Astrocyte (in vitro differentiated cells and primary cell): ENCODE measurements at regions not wholly inside any gene's neighbourhood (a gene's known extent, or its start where the extent isn't known, plus 50 kb on each side); places are given as distances from the start of the nearest gene placed in this dataset.

ENCODE experiments used
- DNase-seq: peaks from one replicate; pipeline ENCODE4 v3.0.0-alpha.2; 2010; ENCODE audit warnings: low read depth
- FAIRE-seq: peaks from 2 replicates; lab custom pipeline; 2011; peaks lifted over from hg19 to GRCh38; lab: Jason Lieb, UNC
- H2AFZ ChIP-seq: 2 replicates; pipeline ENCODE4 v1.6.0; 2012; ENCODE audit warnings: low read depth, low read length, inconsistent platforms
- H3K27ac ChIP-seq: 2 replicates; pipeline ENCODE4 v1.5.1; 2011; ENCODE audit warnings: low read depth, low read length, inconsistent platforms
- H3K27me3 ChIP-seq: 2 replicates; pipeline ENCODE4 v1.6.0; 2011; ENCODE audit warnings: low read length, inconsistent platforms; ENCODE audit not compliant: insufficient read depth
- H3K36me3 ChIP-seq: 2 replicates; pipeline ENCODE4 v1.5.1; 2011; ENCODE audit warnings: low read length, inconsistent platforms; ENCODE audit not compliant: insufficient read depth
- H3K4me1 ChIP-seq: 2 replicates; pipeline ENCODE4 v1.5.1; 2011; ENCODE audit warnings: low read length, inconsistent platforms; ENCODE audit not compliant: insufficient read depth
- H3K4me2 ChIP-seq: 2 replicates; pipeline ENCODE4 v1.6.0; 2012; ENCODE audit warnings: low read length, inconsistent platforms
- H3K4me3 ChIP-seq: 2 replicates; pipeline ENCODE4 v1.5.1; 2011; ENCODE audit warnings: low read depth, mild to moderate bottlenecking, low read length, inconsistent platforms; ENCODE audit not compliant: insufficient read depth
- H3K79me2 ChIP-seq: 2 replicates; pipeline ENCODE4 v1.6.0; 2012; ENCODE audit warnings: mild to moderate bottlenecking, low read length, inconsistent platforms; ENCODE audit not compliant: insufficient read depth
- H3K9ac ChIP-seq: 2 replicates; pipeline ENCODE4 v1.6.0; 2012; ENCODE audit warnings: mild to moderate bottlenecking, low read length, inconsistent platforms
- H3K9me3 ChIP-seq: 2 replicates; pipeline ENCODE4 v1.5.1; 2012; ENCODE audit warnings: low read depth, mild to moderate bottlenecking, low read length, inconsistent platforms; ENCODE audit not compliant: insufficient read depth
- H4K20me1 ChIP-seq: 2 replicates; pipeline ENCODE4 v1.6.0; 2012; ENCODE audit warnings: low read length, inconsistent platforms; ENCODE audit not compliant: insufficient read depth
- H3K27ac Mint-ChIP-seq: one replicate; pipeline ENCODE4 v1.8.0; 2021; ENCODE audit warnings: mild to moderate bottlenecking, mixed read lengths; ENCODE audit not compliant: unreplicated experiment
- H3K27me3 Mint-ChIP-seq: one replicate; pipeline ENCODE4 v1.8.0; 2021; ENCODE audit warnings: low read depth, mixed read lengths; ENCODE audit not compliant: unreplicated experiment
- H3K36me3 Mint-ChIP-seq: one replicate; pipeline ENCODE4 v1.8.0; 2021; ENCODE audit warnings: low read depth, mixed read lengths; ENCODE audit not compliant: unreplicated experiment
- H3K4me1 Mint-ChIP-seq: one replicate; pipeline ENCODE4 v1.8.0; 2021; ENCODE audit warnings: low read depth, mixed read lengths; ENCODE audit not compliant: unreplicated experiment
- H3K4me3 Mint-ChIP-seq: one replicate; pipeline ENCODE4 v1.8.0; 2021; ENCODE audit warnings: mild to moderate bottlenecking, moderate library complexity, mixed read lengths; ENCODE audit not compliant: unreplicated experiment
- H3K9me3 Mint-ChIP-seq: one replicate; pipeline ENCODE4 v1.8.0; 2021; ENCODE audit warnings: mild to moderate bottlenecking, mixed read lengths; ENCODE audit not compliant: unreplicated experiment
- EZH2 ChIP-seq: IDR thresholded peaks from 2 replicates; pipeline ENCODE4 v1.6.1; 2012; ENCODE audit warnings: mild to moderate bottlenecking, low read length, inconsistent platforms; ENCODE audit not compliant: insufficient read depth
- TF ChIP-seq, protein P1 (sequence below): IDR thresholded peaks from 2 replicates; pipeline ENCODE4 v1.5.1; 2011; ENCODE audit warnings: low read depth, mild to moderate bottlenecking, inconsistent platforms, low read length, moderate library complexity; ENCODE audit not compliant: insufficient read depth

GRCh38 chr1:245079021-245079609 is 75.7 kb upstream of the KIF26B start:
- Histone ChIP-seq H3K36me3 (no peaks in the 10 kb centered on the region), H4K20me1 (no peaks in the 10 kb centered on the region), H2AFZ (no peak overlapping the region), H3K4me1 (peaks cover 5% of the 10 kb centered on the region), H3K9me3 (no peaks in the 10 kb centered on the region), H3K9ac (no peak overlapping the region), H3K4me3 (no peak overlapping the region), H3K27me3 (no peaks in the 10 kb centered on the region), H3K79me2 (no peaks in the 10 kb centered on the region), H3K4me2 (no peak overlapping the region), H3K27ac (no peak overlapping the region)
- no peaks in the 10 kb centered on the region for H3K27me3 Mint-ChIP-seq
- FAIRE-seq (peak; percentile 20), DNase-seq (peak; percentile 43)
- H3K4me1 Mint-ChIP-seq = peaks cover 5% of the 10 kb centered on the region
- TF ChIP-seq, protein P1, sequence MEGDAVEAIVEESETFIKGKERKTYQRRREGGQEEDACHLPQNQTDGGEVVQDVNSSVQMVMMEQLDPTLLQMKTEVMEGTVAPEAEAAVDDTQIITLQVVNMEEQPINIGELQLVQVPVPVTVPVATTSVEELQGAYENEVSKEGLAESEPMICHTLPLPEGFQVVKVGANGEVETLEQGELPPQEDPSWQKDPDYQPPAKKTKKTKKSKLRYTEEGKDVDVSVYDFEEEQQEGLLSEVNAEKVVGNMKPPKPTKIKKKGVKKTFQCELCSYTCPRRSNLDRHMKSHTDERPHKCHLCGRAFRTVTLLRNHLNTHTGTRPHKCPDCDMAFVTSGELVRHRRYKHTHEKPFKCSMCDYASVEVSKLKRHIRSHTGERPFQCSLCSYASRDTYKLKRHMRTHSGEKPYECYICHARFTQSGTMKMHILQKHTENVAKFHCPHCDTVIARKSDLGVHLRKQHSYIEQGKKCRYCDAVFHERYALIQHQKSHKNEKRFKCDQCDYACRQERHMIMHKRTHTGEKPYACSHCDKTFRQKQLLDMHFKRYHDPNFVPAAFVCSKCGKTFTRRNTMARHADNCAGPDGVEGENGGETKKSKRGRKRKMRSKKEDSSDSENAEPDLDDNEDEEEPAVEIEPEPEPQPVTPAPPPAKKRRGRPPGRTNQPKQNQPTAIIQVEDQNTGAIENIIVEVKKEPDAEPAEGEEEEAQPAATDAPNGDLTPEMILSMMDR = peak; percentile 81
- no peak for TF ChIP-seq EZH2
- no peaks in the 10 kb centered on the region for H3K9me3 Mint-ChIP-seq
- no peak overlapping the region for H3K27ac Mint-ChIP-seq
- no peaks in the 10 kb centered on the region for H3K36me3 Mint-ChIP-seq
- H3K4me3 Mint-ChIP-seq = no peak overlapping the region

DNA sequence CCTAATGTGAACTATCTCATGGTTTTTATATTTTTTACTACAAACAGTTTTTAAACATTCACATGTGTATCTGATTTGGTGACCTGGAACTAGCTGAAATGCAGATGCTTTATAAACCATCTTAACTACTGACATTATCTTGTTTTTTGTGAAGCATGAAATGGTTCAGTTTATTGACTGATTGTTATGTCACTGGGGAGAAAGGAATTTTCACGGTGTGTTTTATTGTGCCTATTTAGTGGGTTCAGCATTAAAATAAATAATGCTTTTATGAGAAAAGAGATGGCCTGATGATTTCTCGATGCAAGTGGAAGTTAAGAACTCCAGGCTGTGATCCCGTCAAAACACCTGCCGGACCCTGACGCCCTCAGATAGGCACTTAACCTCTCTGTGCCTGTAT is 79.9 kb upstream of the KIF26B start:
- Histone ChIP-seq H3K9me3 (no peaks in the 10 kb centered on the region), H2AFZ (no peak overlapping the region), H3K4me2 (no peak overlapping the region), H3K79me2 (no peaks in the 10 kb centered on the region), H3K4me3 (no peak overlapping the region), H3K27ac (no peak overlapping the region), H3K36me3 (no peaks in the 10 kb centered on the region), H4K20me1 (no peaks in the 10 kb centered on the region), H3K27me3 (no peaks in the 10 kb centered on the region), H3K9ac (no peak overlapping the region), H3K4me1 (peaks cover 6% of the 10 kb centered on the region)
- H3K4me3 Mint-ChIP-seq = peak overlapping the region; percentile 4
- DNase-seq = no peak
- no peaks in the 10 kb centered on the region for H3K27me3 Mint-ChIP-seq
- H3K27ac Mint-ChIP-seq = no peak overlapping the region
- TF ChIP-seq EZH2 = no peak
- TF ChIP-seq, protein P1 = no peak
- peaks cover 11% of the 10 kb centered on the region for H3K36me3 Mint-ChIP-seq
- peaks cover 7% of the 10 kb centered on the region for H3K4me1 Mint-ChIP-seq
- H3K9me3 Mint-ChIP-seq = peaks cover 5% of the 10 kb centered on the region
- FAIRE-seq = no peak

DNA sequence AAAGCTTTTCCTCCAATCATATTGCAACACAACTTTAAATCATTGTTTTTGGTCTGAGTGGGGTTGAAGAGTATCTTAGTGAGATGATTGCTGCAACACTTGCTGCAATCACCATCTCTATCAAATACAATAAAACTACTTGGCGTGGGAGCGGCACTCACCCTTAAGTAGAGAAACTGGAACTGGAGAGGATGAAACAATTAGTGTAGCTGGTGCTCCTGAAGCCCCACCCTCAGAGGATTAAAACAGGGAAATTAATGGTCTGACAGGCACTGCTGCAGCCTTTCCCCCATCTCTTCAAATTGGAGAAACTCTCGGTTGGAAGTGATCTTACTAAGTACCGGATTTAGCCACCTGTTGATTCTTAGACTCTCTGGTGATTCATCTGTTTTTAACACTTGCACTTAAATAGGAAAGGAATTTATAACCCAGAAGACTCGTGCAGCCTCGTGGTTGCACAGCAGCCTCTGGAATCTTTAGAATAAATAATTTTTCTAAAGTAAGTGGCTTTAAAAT is 80.5 kb upstream of the KIF26B start:
- H3K36me3 Mint-ChIP-seq = peaks cover 11% of the 10 kb centered on the region
- Histone ChIP-seq H3K9ac (no peak overlapping the region), H3K9me3 (no peaks in the 10 kb centered on the region), H3K4me2 (peak overlapping the region; percentile 18), H3K27me3 (no peaks in the 10 kb centered on the region), H3K79me2 (no peaks in the 10 kb centered on the region), H2AFZ (no peak overlapping the region), H3K4me3 (no peak overlapping the region), H4K20me1 (no peaks in the 10 kb centered on the region), H3K4me1 (peaks cover 6% of the 10 kb centered on the region), H3K36me3 (no peaks in the 10 kb centered on the region), H3K27ac (no peak overlapping the region)
- H3K4me1 Mint-ChIP-seq = peaks cover 7% of the 10 kb centered on the region
- TF ChIP-seq, protein P1 = no peak
- no peak for TF ChIP-seq EZH2
- H3K4me3 Mint-ChIP-seq = no peak overlapping the region
- FAIRE-seq = no peak
- no peak overlapping the region for H3K27ac Mint-ChIP-seq
- no peaks in the 10 kb centered on the region for H3K27me3 Mint-ChIP-seq
- DNase-seq = peak; percentile 54
- H3K9me3 Mint-ChIP-seq = peaks cover 5% of the 10 kb centered on the region
